ENCODE measurements at regions not wholly inside any gene's neighbourhood (a gene's known extent, or its start where the extent isn't known, plus 50 kb on each side); places are given as distances from the start of the nearest gene placed in this dataset.
A peak's percentile ranks its signal among the peaks of the same experiment; 100 is the strongest.

GRCh38 chr2:62302631-62303435 is 106.9 kb downstream of the B3GNT2 start:
- DNase-seq (ENCODE audit: low spot score), result no peak

- DNase-seq (ENCODE audit: low spot score), result no peak
Observed at GRCh38 chr2:62300925-62301324, 105.0 kb downstream of the B3GNT2 start.

- DNase-seq (ENCODE audit: low spot score), result no peak
Observed at GRCh38 chr2:62297624-62298010, 101.7 kb downstream of the B3GNT2 start.

GRCh38 chr2:62296832-62297623 is 101.1 kb downstream of the B3GNT2 start:
- no peak for DNase-seq (ENCODE audit: low spot score)

GRCh38 chr2:62296034-62296831 is 100.3 kb downstream of the B3GNT2 start:
- no peak for DNase-seq (ENCODE audit: low spot score)

- DNase-seq (ENCODE audit: low spot score), result peak; percentile 67
Observed at GRCh38 chr2:62293490-62294271, 97.8 kb downstream of the B3GNT2 start.

- DNase-seq (ENCODE audit: low spot score), result no peak
Observed at GRCh38 chr2:62293151-62293489, 97.2 kb downstream of the B3GNT2 start.

GRCh38 chr2:62292190-62292589 is 96.3 kb downstream of the B3GNT2 start:
- DNase-seq (ENCODE audit: low spot score), result peak; percentile 27

GRCh38 chr2:62291517-62292137 is 95.7 kb downstream of the B3GNT2 start:
- no peak for DNase-seq (ENCODE audit: low spot score)

- no peak for DNase-seq (ENCODE audit: low spot score)
Observed at GRCh38 chr2:62291052-62291451, 95.1 kb downstream of the B3GNT2 start.

GRCh38 chr2:62287899-62288880 is 92.3 kb downstream of the B3GNT2 start:
- peak; percentile 69 for DNase-seq (ENCODE audit: low spot score)

GRCh38 chr2:62287282-62287681 is 91.4 kb downstream of the B3GNT2 start:
- no peak for DNase-seq (ENCODE audit: low spot score)

GRCh38 chr2:62286089-62286785 is 90.3 kb downstream of the B3GNT2 start:
- no peak for DNase-seq (ENCODE audit: low spot score)

GRCh38 chr2:62284980-62285379 is 89.1 kb downstream of the B3GNT2 start:
- DNase-seq (ENCODE audit: low spot score), result no peak

- DNase-seq (ENCODE audit: low spot score), result no peak
Observed at GRCh38 chr2:62284471-62284870, 88.6 kb downstream of the B3GNT2 start.

- DNase-seq (ENCODE audit: low spot score), result no peak
Observed at GRCh38 chr2:62283147-62283546, 87.2 kb downstream of the B3GNT2 start.

GRCh38 chr2:62281663-62282062 is 85.7 kb downstream of the B3GNT2 start:
- no peak for DNase-seq (ENCODE audit: low spot score)

GRCh38 chr2:62277688-62278087 is 81.8 kb downstream of the B3GNT2 start:
- no peak for DNase-seq (ENCODE audit: low spot score)
